ENCODE measurements at regions not wholly inside any gene's neighbourhood (a gene's known extent, or its start where the extent isn't known, plus 50 kb on each side); places are given as distances from the start of the nearest gene placed in this dataset.

GRCh38 chr4:32135642-32136041 is 1415.5 kb downstream of the PCDH7 start:
- in situ Hi-C loops (cut with MboI; ENCODE audit: low sequenced_read_pairs in 4 of 4), result no loop called here
- TF ChIP-seq POLR2A (IDR thresholded peaks at IDR 0.05), result no peak
- TF ChIP-seq CTCF (IDR thresholded peaks at IDR 0.05 in 4 of 5, conservative IDR thresholded peaks at IDR 0.05 in 1 of 5), result no peak
- H3K36me3 ChIP-seq, result no peaks in the 10 kb centered on the region
- H3K4me3 ChIP-seq, result no peak overlapping the region
- no peaks in the 10 kb centered on the region for H3K27me3 ChIP-seq
- no peak for DNase-seq
- no peaks in the 10 kb centered on the region for H3K9me3 ChIP-seq
- intact Hi-C loops (cut with DNase I; ENCODE audit: low total_unique reads), result no loop called here
- no peak for ATAC-seq
- H3K4me1 ChIP-seq, result no peaks in the 10 kb centered on the region
- no peak overlapping the region for H3K27ac ChIP-seq

GRCh38 chr4:32136081-32136787 is 1416.1 kb downstream of the PCDH7 start:
- ATAC-seq (no peak), DNase-seq (no peak)
- Histone ChIP-seq H3K9me3 (no peaks in the 10 kb centered on the region), H3K36me3 (no peaks in the 10 kb centered on the region), H3K4me1 (no peaks in the 10 kb centered on the region), H3K4me3 (no peak overlapping the region), H3K27ac (no peak overlapping the region), H3K27me3 (no peaks in the 10 kb centered on the region)
- intact Hi-C loops (cut with DNase I; ENCODE audit: low total_unique reads) (no loop called here), in situ Hi-C loops (cut with MboI; ENCODE audit: low sequenced_read_pairs in 4 of 4) (no loop called here)
- TF ChIP-seq CTCF (IDR thresholded peaks at IDR 0.05 in 4 of 5, conservative IDR thresholded peaks at IDR 0.05 in 1 of 5) (no peak), POLR2A (IDR thresholded peaks at IDR 0.05) (no peak)

- Histone ChIP-seq H3K36me3 (no peaks in the 10 kb centered on the region), H3K27me3 (no peaks in the 10 kb centered on the region), H3K9me3 (no peaks in the 10 kb centered on the region), H3K4me1 (no peaks in the 10 kb centered on the region), H3K4me3 (no peak overlapping the region), H3K27ac (no peak overlapping the region)
- TF ChIP-seq CTCF (IDR thresholded peaks at IDR 0.05 in 4 of 5, conservative IDR thresholded peaks at IDR 0.05 in 1 of 5) (no peak), POLR2A (IDR thresholded peaks at IDR 0.05) (no peak)
- ATAC-seq (no peak), DNase-seq (no peak)
- in situ Hi-C loops (cut with MboI; ENCODE audit: low sequenced_read_pairs in 4 of 4), result no loop called here
- intact Hi-C loops (cut with DNase I; ENCODE audit: low total_unique reads), result no loop called here
Measured at GRCh38 chr4:32140636-32141035, 1420.5 kb downstream of the PCDH7 start.

- Histone ChIP-seq H3K4me3 (no peak overlapping the region), H3K27me3 (no peaks in the 10 kb centered on the region), H3K27ac (no peak overlapping the region), H3K4me1 (no peaks in the 10 kb centered on the region), H3K36me3 (no peaks in the 10 kb centered on the region), H3K9me3 (no peaks in the 10 kb centered on the region)
- in situ Hi-C loops (cut with MboI; ENCODE audit: low sequenced_read_pairs in 4 of 4) (no loop called here), intact Hi-C loops (cut with DNase I; ENCODE audit: low total_unique reads) (no loop called here)
- ATAC-seq (no peak), DNase-seq (no peak)
- TF ChIP-seq POLR2A (IDR thresholded peaks at IDR 0.05) (no peak), CTCF (IDR thresholded peaks at IDR 0.05 in 4 of 5, conservative IDR thresholded peaks at IDR 0.05 in 1 of 5) (no peak)
Measured at GRCh38 chr4:32142075-32142474, 1421.9 kb downstream of the PCDH7 start.

- no peaks in the 10 kb centered on the region for H3K36me3 ChIP-seq
- H3K27ac ChIP-seq, result no peak overlapping the region
- in situ Hi-C loops (cut with MboI; ENCODE audit: low sequenced_read_pairs in 4 of 4), result no loop called here
- no peak overlapping the region for H3K4me3 ChIP-seq
- no peaks in the 10 kb centered on the region for H3K4me1 ChIP-seq
- TF ChIP-seq POLR2A (IDR thresholded peaks at IDR 0.05), result no peak
- TF ChIP-seq CTCF (IDR thresholded peaks at IDR 0.05 in 4 of 5, conservative IDR thresholded peaks at IDR 0.05 in 1 of 5), result no peak
- no peaks in the 10 kb centered on the region for H3K27me3 ChIP-seq
- ATAC-seq (no peak), DNase-seq (no peak)
- no peaks in the 10 kb centered on the region for H3K9me3 ChIP-seq
- intact Hi-C loops (cut with DNase I; ENCODE audit: low total_unique reads), result no loop called here
Measured at GRCh38 chr4:32145987-32146386, 1425.8 kb downstream of the PCDH7 start.
